CD14-positive monocyte (primary cell): ENCODE measurements at regions not wholly inside any gene's neighbourhood (a gene's known extent, or its start where the extent isn't known, plus 50 kb on each side); places are given as distances from the start of the nearest gene placed in this dataset.

Experiments
- DNase-seq, 3 donors: peaks; one replicate each; pipeline ENCODE4 v3.0.0-alpha.2; 2011 to 2022
- H2AFZ ChIP-seq: 2 replicates; pipeline ENCODE4 v1.6.0; 2012; ENCODE audit warnings: mild to moderate bottlenecking, low read depth, low read length, inconsistent platforms; ENCODE audit not compliant: insufficient read depth, poor library complexity, severe bottlenecking
- H3K27ac ChIP-seq, 2 donors: 1 replicate in 1 of 2; 2 replicates in 1 of 2; pipeline ENCODE4 v1.5.1; 2012 to 2013; ENCODE audit warnings: low read length in 2 of 2, control low read depth in 1 of 2, inconsistent platforms in 1 of 2, low read depth in 1 of 2, mild to moderate bottlenecking in 1 of 2
- H3K27me3 ChIP-seq, 2 donors: one replicate each; pipeline versions ENCODE4 v1.6.0 to v1.6.1; 2011 to 2013; ENCODE audit warnings: low read length in 2 of 2; ENCODE audit not compliant: control insufficient read depth in 2 of 2, insufficient read depth in 2 of 2
- H3K36me3 ChIP-seq, 2 donors: replicated peaks in 1 of 2; 1 replicate in 1 of 2; 2 replicates in 1 of 2; pipeline versions ENCODE4 v1.5.1 to v1.6.1; 2012 to 2013; ENCODE audit warnings: low read length in 2 of 2, control low read depth in 1 of 2, inconsistent platforms in 1 of 2, mild to moderate bottlenecking in 1 of 2; ENCODE audit not compliant: insufficient read depth in 2 of 2, control insufficient read depth in 1 of 2
- H3K4me1 ChIP-seq, 2 donors: 1 replicate in 1 of 2; 2 replicates in 1 of 2; pipeline versions ENCODE4 v1.5.1 to v1.6.1; 2012 to 2013; ENCODE audit warnings: low read length in 2 of 2, control low read depth in 1 of 2, inconsistent platforms in 1 of 2, mild to moderate bottlenecking in 1 of 2, moderate library complexity in 1 of 2; ENCODE audit not compliant: insufficient read depth in 2 of 2, control insufficient read depth in 1 of 2
- H3K4me2 ChIP-seq: replicated peaks from 2 replicates; pipeline ENCODE3; 2012; ENCODE audit warnings: low read length, moderate library complexity, mild to moderate bottlenecking; ENCODE audit not compliant: poor library complexity, severe bottlenecking; ENCODE audit errors: extremely low read depth
- H3K4me3 ChIP-seq, 3 experiments: fragments of 200-600 bp in 1 of 3; sonication (generic) in 1 of 3; replicated peaks in 1 of 3; 1 replicate in 2 of 3; 2 replicates in 1 of 3; pipeline ENCODE4 v1.5.1; 2011 to 2013; ENCODE audit warnings: low read length in 3 of 3, mild to moderate bottlenecking in 3 of 3, control low read depth in 2 of 3, low read depth in 2 of 3, inconsistent platforms in 1 of 3, moderate library complexity in 1 of 3
- H3K79me2 ChIP-seq: 2 replicates; pipeline ENCODE4 v1.6.0; 2012; ENCODE audit warnings: mild to moderate bottlenecking, control low read depth, inconsistent platforms, low read length, moderate library complexity; ENCODE audit not compliant: insufficient read depth
- H3K9ac ChIP-seq: 2 replicates; pipeline ENCODE4 v1.6.0; 2017; ENCODE audit warnings: low read length, mild to moderate bottlenecking; ENCODE audit not compliant: insufficient read depth, poor library complexity, severe bottlenecking
- H3K9me3 ChIP-seq, 2 donors: replicated peaks in 1 of 2; 1 replicate in 1 of 2; 2 replicates in 1 of 2; pipeline versions ENCODE4 v1.5.1 to v1.6.1; 2012 to 2013; ENCODE audit warnings: low read length in 2 of 2, control low read depth in 1 of 2; ENCODE audit not compliant: control insufficient read depth in 1 of 2, insufficient read depth in 1 of 2
- H4K20me1 ChIP-seq: 2 replicates; pipeline ENCODE4 v1.6.0; 2012; ENCODE audit warnings: mild to moderate bottlenecking, low read length, control low read depth, moderate library complexity; ENCODE audit not compliant: insufficient read depth
- H3K27ac Mint-ChIP-seq, 7 donors: one replicate each; pipeline ENCODE4 v1.8.0; 2020; ENCODE audit warnings: mild to moderate bottlenecking in 7 of 7, mixed read lengths in 7 of 7, moderate library complexity in 6 of 7, inconsistent platforms in 2 of 7
- H3K27me3 Mint-ChIP-seq, 3 donors: one replicate each; pipeline ENCODE4 v1.8.0; 2021 to 2022; ENCODE audit warnings: low read depth in 3 of 3, mild to moderate bottlenecking in 3 of 3, mixed read lengths in 3 of 3, moderate library complexity in 3 of 3, inconsistent platforms in 1 of 3
- H3K36me3 Mint-ChIP-seq, 2 donors: one replicate each; pipeline ENCODE4 v1.8.0; 2020; ENCODE audit warnings: mixed read lengths in 2 of 2, inconsistent platforms in 1 of 2, mild to moderate bottlenecking in 1 of 2
- H3K4me1 Mint-ChIP-seq: one replicate; pipeline ENCODE4 v1.8.0; 2020; ENCODE audit warnings: mild to moderate bottlenecking, mixed read lengths
- H3K4me3 Mint-ChIP-seq, 2 donors: one replicate each; pipeline ENCODE4 v1.8.0; 2020; ENCODE audit warnings: mild to moderate bottlenecking in 2 of 2, mixed read lengths in 2 of 2, moderate library complexity in 1 of 2
- H3K9me3 Mint-ChIP-seq, 7 donors: one replicate each; pipeline ENCODE4 v1.8.0; 2020 to 2022; ENCODE audit warnings: mixed read lengths in 7 of 7, mild to moderate bottlenecking in 6 of 7, moderate library complexity in 6 of 7, inconsistent platforms in 2 of 7
- CTCF ChIP-seq: fragments of 200-600 bp; IDR thresholded peaks from one replicate; pipeline ENCODE4 v1.8.0; 2022; ENCODE audit warnings: antibody characterized with exemption, mild to moderate bottlenecking
- WGBS: methylation state at CpG from one replicate; pipeline ENCODE4 v1.1.5; 2013; ENCODE audit warnings: missing lambda C conversion rate; ENCODE audit not compliant: insufficient coverage; 5-methylcytosine and 5-hydroxymethylcytosine counted together
- intact Hi-C, 2 donors: fragments of 100-400 bp; cut with micrococcal nuclease; formaldehyde crosslinking; loops; one replicate each; pipeline versions ENCODE4 v1.15.0 to v1.15.1; 2023

GRCh38 chr6:139582956-139583355 lies 208.5 kb upstream of the CITED2 start:
- no peaks in the 10 kb centered on the region for H4K20me1 ChIP-seq
- H3K9me3 ChIP-seq, result no peaks in the 10 kb centered on the region
- WGBS, result no CpG with 5 or more reads among the region's 2 CpGs
- H3K36me3 Mint-ChIP-seq, result no peaks in the 10 kb centered on the region
- no peaks in the 10 kb centered on the region for H3K27me3 ChIP-seq
- H2AFZ ChIP-seq, result no peak overlapping the region
- no peaks in the 10 kb centered on the region for H3K79me2 ChIP-seq
- H3K27ac Mint-ChIP-seq, result no peak overlapping the region
- no peak overlapping the region for H3K27ac ChIP-seq
- H3K4me2 ChIP-seq, result no peak overlapping the region
- intact Hi-C loops, result no loop called here
- no peak for DNase-seq
- H3K9ac ChIP-seq, result no peak overlapping the region
- no peaks in the 10 kb centered on the region for H3K36me3 ChIP-seq
- no peak overlapping the region for H3K4me3 ChIP-seq
- no peak for TF ChIP-seq CTCF
- no peaks in the 10 kb centered on the region for H3K4me1 ChIP-seq
- peaks cover 0 to 3% (median 0%) of the 10 kb centered on the region in 7 donors for H3K9me3 Mint-ChIP-seq
- no peaks in the 10 kb centered on the region for H3K4me1 Mint-ChIP-seq
- H3K4me3 Mint-ChIP-seq, result no peak overlapping the region
- H3K27me3 Mint-ChIP-seq, result no peaks in the 10 kb centered on the region

- H3K27ac Mint-ChIP-seq, result no peak overlapping the region
- H3K27me3 ChIP-seq, result no peaks in the 10 kb centered on the region
- peaks cover 0 to 1% (median 0%) of the 10 kb centered on the region in 7 donors for H3K9me3 Mint-ChIP-seq
- no peak overlapping the region for H3K4me2 ChIP-seq
- H3K79me2 ChIP-seq, result no peaks in the 10 kb centered on the region
- H4K20me1 ChIP-seq, result no peaks in the 10 kb centered on the region
- no peaks in the 10 kb centered on the region for H3K36me3 Mint-ChIP-seq
- no peaks in the 10 kb centered on the region for H3K36me3 ChIP-seq
- H3K27ac ChIP-seq, result no peak overlapping the region
- no peak overlapping the region for H2AFZ ChIP-seq
- no peaks in the 10 kb centered on the region for H3K4me1 Mint-ChIP-seq
- H3K4me3 Mint-ChIP-seq, result no peak overlapping the region
- no peak overlapping the region for H3K9ac ChIP-seq
- no peaks in the 10 kb centered on the region for H3K4me1 ChIP-seq
- no peaks in the 10 kb centered on the region for H3K27me3 Mint-ChIP-seq
- DNase-seq, result no peak
- no peak for TF ChIP-seq CTCF
- H3K9me3 ChIP-seq, result no peaks in the 10 kb centered on the region
- no peak overlapping the region for H3K4me3 ChIP-seq
- intact Hi-C loops, result no loop called here
These were observed 207.0 kb upstream of the CITED2 start for GRCh38 chr6:139581485-139581865.
